H1 (cell line): ENCODE measurements at regions not wholly inside any gene's neighbourhood (a gene's known extent, or its start where the extent isn't known, plus 50 kb on each side); places are given as distances from the start of the nearest gene placed in this dataset.
A peak's percentile ranks its signal among the peaks of the same experiment; 100 is the strongest.

ENCODE experiments used
- CTCF ChIA-PET: fragments of 300-600 bp; sonication (Branson Sonifier 250); formaldehyde crosslinking; loops from one replicate; lab custom pipeline; 2021; ENCODE audit not compliant: partially characterized antibody; lab: Charles Lee
- POLR2A ChIA-PET: fragments of 300-600 bp; sonication (Branson Sonifier 250); formaldehyde crosslinking; loops from one replicate; lab custom pipeline; 2021; ENCODE audit warnings: inconsistent platforms; ENCODE audit not compliant: partially characterized antibody; lab: Charles Lee
- DNase-seq, 2 experiments: peaks; one replicate each; pipeline versions ENCODE4 v3.0.0 to v3.0.0-alpha.2; 2010 to 2022; ENCODE audit warnings: low spot score in 2 of 2, low read depth in 1 of 2, mixed read lengths in 1 of 2
- FAIRE-seq: peaks from 2 replicates; lab custom pipeline; 2011; peaks lifted over from hg19 to GRCh38; lab: Jason Lieb, UNC
- H2AFZ ChIP-seq: 2 replicates; pipeline ENCODE4 v1.8.1; 2012; ENCODE audit warnings: low read length, inconsistent platforms
- H2AK5ac ChIP-seq: 2 replicates; pipeline ENCODE4 v1.6.1; 2013; ENCODE audit warnings: low read depth, low read length
- H2BK120ac ChIP-seq: replicated peaks from 2 replicates; pipeline ENCODE3; 2013; ENCODE audit warnings: low read depth, low read length, inconsistent platforms
- H2BK12ac ChIP-seq: 2 replicates; pipeline ENCODE4 v1.6.1; 2013; ENCODE audit warnings: low read depth, low read length
- H2BK15ac ChIP-seq: 2 replicates; pipeline ENCODE4 v1.6.1; 2013; ENCODE audit warnings: low read length
- H2BK20ac ChIP-seq: 2 replicates; pipeline ENCODE4 v1.6.1; 2013; ENCODE audit warnings: low read length
- H2BK5ac ChIP-seq: 2 replicates; pipeline ENCODE4 v1.6.1; 2013; ENCODE audit warnings: low read depth, low read length
- H3K14ac ChIP-seq: 2 replicates; pipeline ENCODE4 v1.6.1; 2013; ENCODE audit warnings: inconsistent platforms; ENCODE audit not compliant: insufficient read length
- H3K18ac ChIP-seq: 2 replicates; pipeline ENCODE4 v1.6.1; 2013; ENCODE audit warnings: low read length; ENCODE audit errors: extremely low read depth
- H3K23ac ChIP-seq: 2 replicates; pipeline ENCODE4 v1.6.1; 2013; ENCODE audit warnings: inconsistent platforms; ENCODE audit not compliant: insufficient read length
- H3K23me2 ChIP-seq: 2 replicates; pipeline ENCODE4 v1.6.1; 2013; ENCODE audit warnings: low read depth, low read length
- H3K27ac ChIP-seq: 2 replicates; pipeline ENCODE4 v1.6.1; 2011; ENCODE audit warnings: low read depth, low read length, inconsistent platforms
- H3K27me3 ChIP-seq, 4 experiments: replicated peaks in 1 of 4; 1 replicate in 1 of 4; 2 replicates in 3 of 4; pipeline versions ENCODE4 v1.6.1 to v1.8.1; 2011 to 2013; ENCODE audit warnings: low read length in 3 of 4, mild to moderate bottlenecking in 3 of 4, inconsistent platforms in 2 of 4, mixed read lengths in 2 of 4, moderate library complexity in 1 of 4; ENCODE audit not compliant: control insufficient read depth in 3 of 4, insufficient read depth in 3 of 4; ENCODE audit errors: extremely low read depth in 1 of 4
- H3K36me3 ChIP-seq, 4 experiments: 2 replicates each; pipeline versions ENCODE4 v1.6.1 to v1.8.1; 2011 to 2013; ENCODE audit warnings: mild to moderate bottlenecking in 4 of 4, low read length in 3 of 4, moderate library complexity in 2 of 4, control low read depth in 1 of 4, inconsistent platforms in 1 of 4; ENCODE audit not compliant: insufficient read depth in 4 of 4, control insufficient read depth in 2 of 4
- H3K4ac ChIP-seq: replicated peaks from 2 replicates; pipeline ENCODE3; 2013; ENCODE audit warnings: low read length, low read depth, mixed read lengths, inconsistent platforms; ENCODE audit not compliant: insufficient read length
- H3K4me1 ChIP-seq, 4 experiments: replicated peaks in 1 of 4; 1 replicate in 1 of 4; 2 replicates in 3 of 4; pipeline versions ENCODE4 v1.6.1 to v1.8.1; 2011 to 2013; ENCODE audit warnings: low read length in 3 of 4, inconsistent platforms in 2 of 4, mixed read lengths in 1 of 4; ENCODE audit not compliant: insufficient read depth in 4 of 4, control insufficient read depth in 3 of 4
- H3K4me2 ChIP-seq, 2 experiments: 2 replicates each; pipeline versions ENCODE4 v1.6.1 to v1.8.1; 2011 to 2013; ENCODE audit warnings: low read depth in 2 of 2, low read length in 2 of 2, control low read depth in 1 of 2, inconsistent platforms in 1 of 2, mild to moderate bottlenecking in 1 of 2; ENCODE audit not compliant: insufficient read depth in 1 of 2
- H3K4me3 ChIP-seq, 4 experiments: fragments of 200-600, 300-600 bp in 1 of 4; sonication (generic), shearing (Covaris generic), sonication (Bioruptor Twin) in 1 of 4; 2 replicates each; pipeline versions ENCODE4 v1.5.1 to v1.8.1; 2011 to 2016; ENCODE audit warnings: low read length in 4 of 4, low read depth in 3 of 4, control low read depth in 2 of 4, inconsistent platforms in 2 of 4, mild to moderate bottlenecking in 2 of 4, mixed read lengths in 1 of 4, moderate library complexity in 1 of 4; ENCODE audit not compliant: insufficient read depth in 2 of 4; ENCODE audit errors: extremely low read depth in 1 of 4
- H3K56ac ChIP-seq: replicated peaks from 2 replicates; pipeline ENCODE3; 2013; ENCODE audit warnings: low read depth, mild to moderate bottlenecking, mixed read lengths, low read length, inconsistent platforms; ENCODE audit not compliant: insufficient read length
- H3K79me1 ChIP-seq: 2 replicates; pipeline ENCODE4 v1.6.1; 2013; ENCODE audit warnings: low read depth, low read length, control low read depth
- H3K79me2 ChIP-seq, 2 experiments: 2 replicates each; pipeline versions ENCODE4 v1.6.1 to v1.8.1; 2012 to 2013; ENCODE audit warnings: low read length in 2 of 2, mild to moderate bottlenecking in 2 of 2, inconsistent platforms in 1 of 2; ENCODE audit not compliant: insufficient read depth in 2 of 2, control insufficient read depth in 1 of 2
- H3K9ac ChIP-seq, 4 experiments: replicated peaks in 1 of 4; 1 replicate in 1 of 4; 2 replicates in 3 of 4; pipeline versions ENCODE4 v1.6.1 to v1.8.1; 2011 to 2013; ENCODE audit warnings: low read depth in 3 of 4, low read length in 3 of 4, control low read depth in 2 of 4, mild to moderate bottlenecking in 2 of 4, moderate library complexity in 2 of 4, inconsistent platforms in 1 of 4; ENCODE audit errors: extremely low read depth in 1 of 4
- H3K9me3 ChIP-seq, 2 experiments: 2 replicates each; pipeline versions ENCODE4 v1.6.1 to v1.8.1; 2012 to 2013; ENCODE audit warnings: mild to moderate bottlenecking in 2 of 2, moderate library complexity in 2 of 2, control low read depth in 1 of 2, inconsistent platforms in 1 of 2, low read depth in 1 of 2, low read length in 1 of 2, mixed read lengths in 1 of 2; ENCODE audit not compliant: insufficient read depth in 2 of 2
- H4K20me1 ChIP-seq, 2 experiments: replicated peaks in 1 of 2; 2 replicates each; pipeline versions ENCODE3 to v1.8.1; 2011 to 2013; ENCODE audit warnings: inconsistent platforms in 2 of 2, low read length in 2 of 2, mild to moderate bottlenecking in 1 of 2; ENCODE audit not compliant: insufficient read depth in 2 of 2, control insufficient read depth in 1 of 2
- H4K5ac ChIP-seq: 2 replicates; pipeline ENCODE4 v1.6.1; 2013; ENCODE audit warnings: low read length, low read depth, mixed read lengths, inconsistent platforms; ENCODE audit not compliant: insufficient read length
- H4K8ac ChIP-seq: 2 replicates; pipeline ENCODE4 v1.8.0; 2013; ENCODE audit warnings: mild to moderate bottlenecking, moderate library complexity, low read length, inconsistent platforms; ENCODE audit not compliant: insufficient read depth; ENCODE audit errors: extremely low read depth
- H4K91ac ChIP-seq: replicated peaks from 2 replicates; pipeline ENCODE3; 2013; ENCODE audit warnings: low read length, mixed read lengths, inconsistent platforms; ENCODE audit not compliant: insufficient read length
- ASH2L ChIP-seq: fragments of 200-600, 300-600 bp; sonication (generic); IDR thresholded peaks from one replicate; pipeline ENCODE4 v1.7.1; 2017; ENCODE audit warnings: low read length
- ATF3 ChIP-seq: IDR thresholded peaks from 2 replicates; pipeline ENCODE4 v1.6.1; 2011; ENCODE audit warnings: low read depth, mild to moderate bottlenecking, low read length; ENCODE audit not compliant: insufficient read depth
- BRCA1 ChIP-seq: IDR thresholded peaks from 2 replicates; pipeline ENCODE4 v1.6.1; 2012; ENCODE audit warnings: low read depth, low read length, improper control_type of control experiment
- CBX8 ChIP-seq: fragments of 300-800, 300-1000 bp; sonication (generic); IDR thresholded peaks from 2 replicates; pipeline ENCODE4 v1.7.1; 2016; ENCODE audit warnings: low read depth, low read length, borderline replicate concordance
- CEBPB ChIP-seq: IDR thresholded peaks from 2 replicates; pipeline ENCODE4 v1.6.1; 2012; ENCODE audit warnings: low read depth, low read length
- CHD2 ChIP-seq: IDR thresholded peaks from 2 replicates; pipeline ENCODE4 v1.6.1; 2012; ENCODE audit warnings: low read length, improper control_type of control experiment
- HDAC2 ChIP-seq, 2 experiments: fragments of 300-600 bp in 1 of 2; sonication (generic) in 1 of 2; IDR thresholded peaks; 2 replicates each; pipeline ENCODE4 v1.6.1; 2011 to 2012; ENCODE audit warnings: low read depth in 2 of 2, low read length in 2 of 2, mild to moderate bottlenecking in 2 of 2, moderate library complexity in 2 of 2, borderline replicate concordance in 1 of 2, inconsistent platforms in 1 of 2
- HDAC6 ChIP-seq: IDR thresholded peaks from one replicate; pipeline ENCODE4 v1.7.1; 2012; ENCODE audit warnings: low read depth, mild to moderate bottlenecking, inconsistent platforms, low read length, moderate library complexity
- KDM1A ChIP-seq: fragments of 200-600, 300-600 bp; sonication (generic); IDR thresholded peaks from 2 replicates; pipeline ENCODE4 v1.7.1; 2016; ENCODE audit warnings: mild to moderate bottlenecking, low read length, borderline replicate concordance
- SUZ12 ChIP-seq: fragments of 200-600 bp; sonication (generic); IDR thresholded peaks from 2 replicates; pipeline ENCODE4 v1.6.1; 2012; ENCODE audit warnings: mild to moderate bottlenecking, inconsistent platforms, low read length, moderate library complexity, mixed read lengths
- WGBS, 2 experiments: shearing (Covaris generic) in 1 of 2; methylation state at CpG; one replicate each; pipeline versions ENCODE4 v1.1.6 to v1.1.7; 2013 to 2015; ENCODE audit warnings: low lambda C conversion rate in 2 of 2, mixed read lengths in 2 of 2, inconsistent platforms in 1 of 2, low coverage in 1 of 2, missing lambda C conversion rate in 1 of 2; ENCODE audit not compliant: insufficient replicate concordance in 2 of 2, insufficient coverage in 1 of 2, insufficient read length in 1 of 2; ENCODE audit errors: extremely low coverage in 1 of 2, missing lambda C conversion rate in 1 of 2; 5-methylcytosine and 5-hydroxymethylcytosine counted together

DNA sequence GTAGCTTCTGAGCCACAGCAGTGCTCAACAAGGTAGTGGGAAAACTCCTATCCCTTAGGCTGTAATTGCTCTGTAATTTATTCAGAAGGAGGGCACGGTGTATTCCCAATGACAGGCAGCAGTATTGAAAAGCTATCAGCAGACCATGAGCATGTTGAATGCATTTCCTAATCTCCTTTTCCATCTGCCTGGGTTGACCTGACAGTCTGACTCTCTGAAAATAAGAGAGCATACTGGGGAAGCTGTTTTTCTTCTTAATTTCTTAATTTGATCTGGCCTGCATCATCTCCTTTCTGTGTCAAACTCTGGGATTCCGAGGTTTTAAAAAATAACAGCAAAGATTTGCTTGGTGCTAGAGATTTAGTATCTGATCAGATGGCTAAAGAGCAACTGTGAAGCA is 88.1 kb upstream of the SLC35F3 start:
- no peak overlapping the region for H3K4me2 ChIP-seq
- DNase-seq: no peak
- FAIRE-seq: no peak
- no peaks in the 10 kb centered on the region for H3K9me3 ChIP-seq
- H3K56ac ChIP-seq: no peak overlapping the region
- 90% methylated on average over 2 of the region's 2 CpGs; no CpG with 5 or more reads in 1 of the 2 experiments for WGBS, 2 experiments
- no peak overlapping the region for H3K14ac ChIP-seq
- no peaks in the 10 kb centered on the region for H3K79me1 ChIP-seq
- peak overlapping the region; percentile 23; the same call in 1 of the 2 replicates for H2BK12ac ChIP-seq
- no peaks in the 10 kb centered on the region for H3K4me1 ChIP-seq
- H3K23ac ChIP-seq: no peak overlapping the region
- H3K4me3 ChIP-seq: no peak overlapping the region
- no peak overlapping the region for H3K9ac ChIP-seq
- no peak overlapping the region for H3K4ac ChIP-seq
- no peaks in the 10 kb centered on the region for H4K20me1 ChIP-seq
- no peak overlapping the region for H2BK120ac ChIP-seq
- no peaks in the 10 kb centered on the region for H3K27me3 ChIP-seq
- no peak overlapping the region for H2BK5ac ChIP-seq
- H4K5ac ChIP-seq: no peak overlapping the region
- no peaks in the 10 kb centered on the region for H3K36me3 ChIP-seq
- H3K27ac ChIP-seq: no peak overlapping the region
- H4K8ac ChIP-seq: no peak overlapping the region
- ChIA-PET CTCF (interaction anchor here (1.1 to 1.3 kb wide), 2 partner anchors 9 to 101 kb away, joined by 3 to 4 read pairs; no protein-coding TSS in a partner anchor), POLR2A (no interaction called here)
- H2AFZ ChIP-seq: peak overlapping the region; percentile 16; the same call in 1 of the 2 replicates
- no peak overlapping the region for H3K18ac ChIP-seq
- H3K79me2 ChIP-seq: no peaks in the 10 kb centered on the region
- no peak overlapping the region for H2BK20ac ChIP-seq
- H4K91ac ChIP-seq: no peak overlapping the region
- no peak overlapping the region for H2BK15ac ChIP-seq
- no peak for TF ChIP-seq KDM1A
- no peak for TF ChIP-seq SUZ12
- no peak for TF ChIP-seq HDAC2 (IDR thresholded peaks at IDR 0.05; ENCODE audit: borderline replicate concordance in 1 of 2, low read depth in 2 of 2, low read length in 2 of 2)
- no peak for TF ChIP-seq HDAC6
- TF ChIP-seq ASH2L: no peak
- TF ChIP-seq ATF3: no peak
- TF ChIP-seq CHD2: no peak
- TF ChIP-seq BRCA1: no peak
- TF ChIP-seq CEBPB: no peak
- TF ChIP-seq CBX8: no peak
- H2AK5ac ChIP-seq: no peak overlapping the region
- H3K23me2 ChIP-seq: no peaks in the 10 kb centered on the region; the same call in 1 of the 2 replicates
